ENCODE measurements at regions not wholly inside any gene's neighbourhood (a gene's known extent, or its start where the extent isn't known, plus 50 kb on each side); places are given as distances from the start of the nearest gene placed in this dataset.

GRCh38 chr6:165984729-165985275, 182.8 kb downstream of the TBXT start:
- Histone ChIP-seq H3K9me3 (replicated peaks in 1 of 2; ENCODE audit: control insufficient read depth in 1 of 2, insufficient read depth in 1 of 2, low read length in 2 of 2) (no peaks in the 10 kb centered on the region), H2AFZ (ENCODE audit: insufficient read depth, low read depth, low read length, poor library complexity, severe bottlenecking) (no peak overlapping the region), H3K4me3 (replicated peaks in 1 of 3; ENCODE audit: low read depth in 2 of 3, low read length in 3 of 3) (no peak overlapping the region), H3K36me3 (replicated peaks in 1 of 2; ENCODE audit: control insufficient read depth in 1 of 2, insufficient read depth in 2 of 2, low read length in 2 of 2) (no peaks in the 10 kb centered on the region), H3K27ac (ENCODE audit: low read depth in 1 of 2, low read length in 2 of 2) (no peak overlapping the region), H3K9ac (ENCODE audit: insufficient read depth, low read length, poor library complexity, severe bottlenecking) (no peak overlapping the region), H3K4me2 (replicated peaks; ENCODE audit: extremely low read depth, low read length, poor library complexity, severe bottlenecking) (no peak overlapping the region), H3K4me1 (ENCODE audit: control insufficient read depth in 1 of 2, insufficient read depth in 2 of 2, low read length in 2 of 2) (no peaks in the 10 kb centered on the region), H3K27me3 (ENCODE audit: control insufficient read depth in 2 of 2, insufficient read depth in 2 of 2, low read length in 2 of 2) (peaks cover 5 to 38% of the 10 kb centered on the region in 2 donors), H3K79me2 (ENCODE audit: insufficient read depth, low read length) (no peaks in the 10 kb centered on the region), H4K20me1 (ENCODE audit: insufficient read depth, low read length) (no peaks in the 10 kb centered on the region)
- Mint-ChIP-seq H3K27ac (no peak overlapping the region), H3K9me3 (peaks cover 0 to 4% (median 0%) of the 10 kb centered on the region in 7 donors), H3K27me3 (ENCODE audit: low read depth in 3 of 3) (peaks cover 33 to 52% (median 36%) of the 10 kb centered on the region in 3 donors), H3K36me3 (no peaks in the 10 kb centered on the region), H3K4me3 (peak overlapping the region in 1 of 2 donors; percentile 22), H3K4me1 (no peaks in the 10 kb centered on the region)
- WGBS (ENCODE audit: insufficient coverage), result 90% methylated on average over 7 of the region's 11 CpGs
- intact Hi-C loops (cut with micrococcal nuclease), result no loop called here
- no peak for TF ChIP-seq CTCF (IDR thresholded peaks at IDR 0.05)
- DNase-seq, result no peak

GRCh38 chr6:165983112-165984072, 184.3 kb downstream of the TBXT start:
- Histone ChIP-seq H4K20me1 (ENCODE audit: insufficient read depth, low read length) (no peaks in the 10 kb centered on the region), H3K4me2 (replicated peaks; ENCODE audit: extremely low read depth, low read length, poor library complexity, severe bottlenecking) (no peak overlapping the region), H3K4me3 (replicated peaks in 1 of 3; ENCODE audit: low read depth in 2 of 3, low read length in 3 of 3) (no peak overlapping the region), H3K9me3 (replicated peaks in 1 of 2; ENCODE audit: control insufficient read depth in 1 of 2, insufficient read depth in 1 of 2, low read length in 2 of 2) (no peaks in the 10 kb centered on the region), H3K79me2 (ENCODE audit: insufficient read depth, low read length) (no peaks in the 10 kb centered on the region), H3K4me1 (ENCODE audit: control insufficient read depth in 1 of 2, insufficient read depth in 2 of 2, low read length in 2 of 2) (no peaks in the 10 kb centered on the region), H3K9ac (ENCODE audit: insufficient read depth, low read length, poor library complexity, severe bottlenecking) (no peak overlapping the region), H3K27me3 (ENCODE audit: control insufficient read depth in 2 of 2, insufficient read depth in 2 of 2, low read length in 2 of 2) (peaks cover 5 to 25% of the 10 kb centered on the region in 2 donors), H3K27ac (ENCODE audit: low read depth in 1 of 2, low read length in 2 of 2) (no peak overlapping the region), H3K36me3 (replicated peaks in 1 of 2; ENCODE audit: control insufficient read depth in 1 of 2, insufficient read depth in 2 of 2, low read length in 2 of 2) (no peaks in the 10 kb centered on the region), H2AFZ (ENCODE audit: insufficient read depth, low read depth, low read length, poor library complexity, severe bottlenecking) (no peak overlapping the region)
- 97% methylated on average over 2 of the region's 9 CpGs for WGBS (ENCODE audit: insufficient coverage)
- Mint-ChIP-seq H3K27ac (no peak overlapping the region), H3K36me3 (no peaks in the 10 kb centered on the region), H3K4me3 (no peak overlapping the region), H3K9me3 (peaks cover 0 to 6% (median 0%) of the 10 kb centered on the region in 7 donors), H3K4me1 (no peaks in the 10 kb centered on the region), H3K27me3 (ENCODE audit: low read depth in 3 of 3) (peaks cover 25 to 38% (median 27%) of the 10 kb centered on the region in 3 donors)
- no peak for DNase-seq
- TF ChIP-seq CTCF (IDR thresholded peaks at IDR 0.05), result no peak
- intact Hi-C loops (cut with micrococcal nuclease), result no loop called here
